Right atrium auricular region (tissue), 2 donors: ENCODE measurements at regions not wholly inside any gene's neighbourhood (a gene's known extent, or its start where the extent isn't known, plus 50 kb on each side); places are given as distances from the start of the nearest gene placed in this dataset.

Experiments used
- DNase-seq: peaks from one replicate; pipeline ENCODE4 v3.0.0-alpha.2; 2019; ENCODE audit warnings: low spot score
- H3K27ac ChIP-seq, 2 donors: fragments of 200-600 bp; sonication (generic); 1 replicate in 1 of 2; 2 replicates in 1 of 2; pipeline ENCODE4 v1.5.1; 2016 to 2019
- H3K27me3 ChIP-seq, 2 donors: fragments of 200-600 bp; sonication (generic); one replicate each; pipeline versions ENCODE4 v1.5.1 to v1.6.0; 2017 to 2019
- H3K36me3 ChIP-seq: fragments of 200-600 bp; sonication (generic); one replicate; pipeline ENCODE4 v1.5.1; 2016
- H3K4me1 ChIP-seq, 2 donors: fragments of 200-600 bp; sonication (generic); one replicate each; pipeline versions ENCODE4 v1.5.1 to v1.6.0; 2017 to 2019
- H3K4me3 ChIP-seq, 2 donors: fragments of 200-600 bp; sonication (generic); 1 replicate in 1 of 2; 2 replicates in 1 of 2; pipeline ENCODE4 v1.5.1; 2017 to 2019; ENCODE audit warnings: mild to moderate bottlenecking in 1 of 2, moderate library complexity in 1 of 2
- H3K9me3 ChIP-seq, 2 donors: fragments of 200-600 bp; sonication (generic); one replicate each; pipeline ENCODE4 v1.5.1; 2019
- CTCF ChIP-seq, 2 donors: fragments of 200-600 bp; sonication (generic); IDR thresholded peaks; one replicate each; pipeline ENCODE4 v1.5.1; 2019; ENCODE audit warnings: antibody characterized with exemption in 2 of 2

GRCh38 chr5:87825583-87825982 lies 412.9 kb upstream of the CCNH start:
- Histone ChIP-seq H3K4me1 (no peaks in the 10 kb centered on the region), H3K9me3 (no peaks in the 10 kb centered on the region), H3K27me3 (no peaks in the 10 kb centered on the region), H3K4me3 (no peak overlapping the region), H3K27ac (no peak overlapping the region), H3K36me3 (no peaks in the 10 kb centered on the region)
- no peak for TF ChIP-seq CTCF (IDR thresholded peaks at IDR 0.05)
- no peak for DNase-seq

- H3K9me3 ChIP-seq = no peaks in the 10 kb centered on the region
- no peak for DNase-seq
- H3K27me3 ChIP-seq = no peaks in the 10 kb centered on the region
- H3K4me1 ChIP-seq = no peaks in the 10 kb centered on the region
- no peak overlapping the region for H3K27ac ChIP-seq
- H3K4me3 ChIP-seq = no peak overlapping the region
- no peaks in the 10 kb centered on the region for H3K36me3 ChIP-seq
- TF ChIP-seq CTCF (IDR thresholded peaks at IDR 0.05) = no peak
Observed at GRCh38 chr5:87807783-87808182, 395.1 kb upstream of the CCNH start.

GRCh38 chr5:87803352-87803751 lies 390.6 kb upstream of the CCNH start:
- H3K4me3 ChIP-seq = no peak overlapping the region
- no peaks in the 10 kb centered on the region for H3K9me3 ChIP-seq
- DNase-seq = no peak
- H3K27ac ChIP-seq = no peak overlapping the region
- H3K27me3 ChIP-seq = no peaks in the 10 kb centered on the region
- H3K36me3 ChIP-seq = no peaks in the 10 kb centered on the region
- no peaks in the 10 kb centered on the region for H3K4me1 ChIP-seq
- TF ChIP-seq CTCF (IDR thresholded peaks at IDR 0.05) = no peak

GRCh38 chr5:87791869-87792268 lies 379.1 kb upstream of the CCNH start:
- Histone ChIP-seq H3K9me3 (no peaks in the 10 kb centered on the region), H3K4me3 (no peak overlapping the region), H3K4me1 (no peaks in the 10 kb centered on the region), H3K36me3 (no peaks in the 10 kb centered on the region), H3K27ac (no peak overlapping the region), H3K27me3 (no peaks in the 10 kb centered on the region)
- DNase-seq = no peak
- no peak for TF ChIP-seq CTCF (IDR thresholded peaks at IDR 0.05)

GRCh38 chr5:87788416-87788815 lies 375.7 kb upstream of the CCNH start:
- Histone ChIP-seq H3K27ac (no peak overlapping the region), H3K4me3 (no peak overlapping the region), H3K4me1 (no peaks in the 10 kb centered on the region), H3K36me3 (no peaks in the 10 kb centered on the region), H3K27me3 (no peaks in the 10 kb centered on the region), H3K9me3 (no peaks in the 10 kb centered on the region)
- TF ChIP-seq CTCF (IDR thresholded peaks at IDR 0.05) = no peak
- DNase-seq = no peak

GRCh38 chr5:87787625-87788256 lies 375.0 kb upstream of the CCNH start:
- no peak for DNase-seq

More at GRCh38 chr5:87787625-87788256, 375.0 kb upstream of the CCNH start:
- Histone ChIP-seq H3K27ac (no peak overlapping the region), H3K4me3 (no peak overlapping the region), H3K9me3 (no peaks in the 10 kb centered on the region), H3K4me1 (no peaks in the 10 kb centered on the region), H3K27me3 (no peaks in the 10 kb centered on the region), H3K36me3 (no peaks in the 10 kb centered on the region)
- TF ChIP-seq CTCF (IDR thresholded peaks at IDR 0.05) = no peak
